Stimulated activated CD4-positive, alpha-beta T cell treated with anti-CD3 and anti-CD28 coated beads, TNF-alpha, amount 100 ng/mL, for 48 hours (primary cell): ENCODE measurements at regions not wholly inside any gene's neighbourhood (a gene's known extent, or its start where the extent isn't known, plus 50 kb on each side); places are given as distances from the start of the nearest gene placed in this dataset.
A peak's percentile ranks its signal among the peaks of the same experiment; 100 is the strongest.
"Not testable (repeated sequence)": the region's sequence is repeated elsewhere in the genome, so short reads cannot be mapped to it uniquely, and the experiment has no call there.

ENCODE experiments used
- DNase-seq, 3 donors: peaks; one replicate each; pipeline ENCODE4 v3.0.0-alpha.2; 2020; ENCODE audit warnings: low read depth in 3 of 3

DNA sequence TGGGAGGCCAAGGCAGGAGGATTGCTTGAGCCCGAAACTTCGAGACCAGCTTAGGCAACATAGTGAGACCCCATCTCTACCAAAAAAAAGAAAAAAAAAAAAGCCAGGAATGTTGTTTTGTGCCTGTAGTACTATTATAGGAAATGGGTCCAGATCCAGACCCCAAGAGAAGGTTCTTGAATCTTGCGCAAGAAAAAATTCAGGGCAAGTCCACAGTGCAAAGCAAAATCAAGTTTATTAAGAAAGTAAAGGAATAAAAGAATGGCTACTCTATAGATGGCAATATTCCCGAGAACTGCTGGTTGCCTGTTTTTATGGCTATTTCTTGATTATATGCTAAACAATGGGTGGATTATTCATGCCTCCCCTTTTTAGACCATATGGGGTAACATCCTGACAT lies 51.2 kb upstream of the RDX start:
- DNase-seq: no peak

DNA sequence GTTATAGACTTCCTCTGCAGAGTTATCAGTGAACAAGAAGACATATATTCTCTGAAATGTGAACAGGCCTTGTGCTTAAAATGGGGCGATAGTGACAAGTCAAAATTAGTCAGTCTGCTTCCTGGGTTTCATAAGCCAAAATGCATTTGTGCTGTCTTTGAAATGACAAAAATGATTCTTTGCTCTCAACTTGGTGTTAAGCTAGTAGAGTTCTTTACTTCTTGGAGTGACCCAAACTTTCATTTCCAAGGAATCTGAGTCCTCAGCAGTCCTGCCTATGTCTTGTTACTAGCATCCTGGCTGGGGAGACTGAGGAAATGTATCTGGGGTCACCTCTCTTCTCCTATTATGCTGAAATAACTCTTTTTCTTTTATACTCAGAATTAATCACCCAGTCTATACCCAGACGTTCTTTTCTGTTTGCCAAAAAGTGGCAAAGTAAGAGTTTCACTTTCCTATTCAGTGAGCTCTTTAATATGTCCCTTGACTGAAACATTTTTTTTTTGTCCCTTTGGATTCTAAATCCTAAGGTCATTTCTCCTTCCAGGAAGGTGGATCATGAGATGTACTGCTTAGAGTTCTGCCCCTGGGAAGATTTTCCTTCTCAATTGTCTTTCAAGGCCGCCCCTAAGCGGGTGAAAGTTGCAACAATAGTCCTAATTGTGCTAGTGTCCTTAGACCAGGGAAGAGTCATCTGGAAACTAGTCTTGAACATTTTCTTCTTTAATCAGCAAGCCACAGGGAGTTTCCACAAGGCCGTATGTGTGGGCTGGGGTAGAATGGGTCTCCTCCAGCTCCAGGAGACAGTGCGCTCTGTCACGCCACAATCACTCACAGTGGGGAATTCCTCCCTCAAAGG lies 53.0 kb upstream of the RDX start:
- DNase-seq: peak; percentile 56 to 71 (median 67)

DNA sequence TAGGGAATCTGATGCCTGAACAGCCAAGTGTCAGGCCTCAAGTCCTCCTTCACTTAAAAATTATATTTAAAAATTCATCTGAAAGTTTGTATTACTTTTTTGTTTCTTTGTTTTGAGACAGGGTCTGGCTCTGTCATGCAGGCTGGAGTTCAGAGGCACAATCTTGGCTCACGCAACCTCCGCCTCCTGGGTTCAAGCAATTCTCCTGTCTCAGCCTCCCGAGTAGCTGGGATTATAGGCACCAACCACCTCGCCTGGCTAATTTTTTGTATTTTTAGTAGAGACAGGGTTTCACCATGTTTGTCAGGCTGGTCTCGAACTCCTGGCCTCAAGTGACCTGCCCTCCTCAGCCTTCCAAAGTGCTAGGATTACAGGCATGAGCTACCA lies 53.6 kb upstream of the RDX start:
- DNase-seq: not testable (repeated sequence)

DNA sequence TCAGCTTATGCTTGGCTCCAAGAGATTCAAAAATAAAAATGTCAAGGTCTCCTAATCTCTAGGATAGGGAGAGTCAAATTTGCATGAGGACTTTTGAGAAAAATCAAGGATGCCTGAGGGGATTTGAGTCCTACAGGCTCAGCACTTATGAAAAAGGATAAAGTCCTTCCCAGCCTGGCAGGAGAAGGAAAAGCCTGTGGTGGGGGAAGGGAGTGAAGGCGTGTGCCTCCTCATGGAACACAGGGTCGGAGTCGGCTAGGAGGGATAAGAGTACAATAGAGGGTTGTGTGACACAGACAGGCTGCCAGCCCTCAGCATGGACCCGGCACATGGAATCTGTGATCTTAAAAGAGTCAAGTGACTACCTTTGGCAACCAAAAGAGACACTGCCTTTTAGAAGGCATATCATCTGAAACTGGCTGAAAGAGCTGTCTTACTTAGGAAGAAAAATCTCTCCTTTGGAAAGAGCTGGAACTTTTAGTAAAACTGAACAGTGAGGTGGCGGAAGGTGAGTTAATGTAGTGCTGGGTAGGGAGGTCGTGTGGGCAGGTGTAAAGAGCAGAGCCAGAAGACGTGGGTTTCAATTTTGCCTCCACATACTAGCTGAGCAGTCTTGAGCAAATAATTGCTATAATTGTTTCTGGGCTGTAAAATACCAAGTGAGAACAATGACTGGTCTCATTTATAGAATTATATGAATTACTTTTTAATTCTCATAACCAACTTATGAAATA lies 58.8 kb upstream of the RDX start:
- no peak for DNase-seq

DNA sequence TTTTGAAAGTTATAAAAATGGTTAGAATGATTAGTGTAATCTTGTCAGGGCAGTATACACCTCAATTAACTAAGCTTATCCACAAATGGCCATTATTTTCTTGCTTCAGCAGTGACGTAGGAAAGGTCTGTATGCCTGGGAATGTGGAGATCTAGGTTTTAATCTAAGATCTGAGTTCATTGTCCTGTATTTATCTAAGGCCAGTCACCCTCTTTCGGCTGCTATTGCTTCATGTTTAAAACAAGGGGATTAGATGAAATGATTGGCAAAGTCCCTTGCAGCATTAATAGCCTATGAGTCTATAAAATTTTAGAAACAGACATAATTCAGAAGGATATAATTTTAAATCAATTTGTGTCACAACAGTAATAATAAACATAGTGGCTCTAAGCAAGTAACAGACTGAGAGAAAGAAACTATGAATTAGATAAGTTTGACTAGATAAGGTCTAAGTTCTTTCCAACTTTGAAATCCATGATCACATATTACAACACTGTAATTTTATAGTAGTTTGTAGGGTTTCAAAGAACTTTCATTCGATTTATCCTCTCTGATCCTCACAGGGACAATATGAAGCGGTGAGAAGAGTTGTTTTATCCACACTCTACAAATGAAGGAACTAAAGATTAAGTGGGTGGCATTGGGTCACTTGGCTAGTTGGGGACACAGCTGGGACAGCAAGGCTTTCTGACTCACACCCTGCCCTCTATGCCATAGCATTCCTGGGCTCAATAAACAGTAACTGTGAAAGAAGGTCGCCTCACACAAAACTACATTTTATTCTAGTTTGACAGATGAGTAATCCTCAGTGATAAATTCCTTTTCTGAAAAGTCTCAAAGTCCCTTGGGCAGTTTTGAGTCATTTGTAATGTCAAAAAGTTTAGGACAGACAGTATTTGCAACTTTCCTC lies 60.6 kb upstream of the RDX start:
- no peak for DNase-seq

DNA sequence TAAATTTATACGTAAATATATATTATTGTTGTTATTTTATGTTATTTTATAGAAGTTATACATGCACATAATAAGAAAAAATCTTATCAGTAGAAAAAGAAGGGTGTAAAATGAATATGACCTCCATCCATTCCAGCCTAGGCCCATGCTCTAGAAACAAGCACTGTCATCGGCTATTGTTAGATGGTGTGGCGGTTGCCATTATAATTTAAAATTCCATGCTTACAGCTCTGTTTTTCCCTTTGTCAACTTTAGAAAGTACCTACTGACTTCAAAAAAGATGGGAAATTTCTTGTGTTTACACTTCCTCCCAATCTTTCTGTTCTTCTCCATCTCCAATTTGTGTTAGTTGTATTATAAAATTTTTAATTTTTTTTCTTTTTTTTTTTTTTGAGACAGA lies 61.9 kb upstream of the RDX start:
- DNase-seq: no peak

DNA sequence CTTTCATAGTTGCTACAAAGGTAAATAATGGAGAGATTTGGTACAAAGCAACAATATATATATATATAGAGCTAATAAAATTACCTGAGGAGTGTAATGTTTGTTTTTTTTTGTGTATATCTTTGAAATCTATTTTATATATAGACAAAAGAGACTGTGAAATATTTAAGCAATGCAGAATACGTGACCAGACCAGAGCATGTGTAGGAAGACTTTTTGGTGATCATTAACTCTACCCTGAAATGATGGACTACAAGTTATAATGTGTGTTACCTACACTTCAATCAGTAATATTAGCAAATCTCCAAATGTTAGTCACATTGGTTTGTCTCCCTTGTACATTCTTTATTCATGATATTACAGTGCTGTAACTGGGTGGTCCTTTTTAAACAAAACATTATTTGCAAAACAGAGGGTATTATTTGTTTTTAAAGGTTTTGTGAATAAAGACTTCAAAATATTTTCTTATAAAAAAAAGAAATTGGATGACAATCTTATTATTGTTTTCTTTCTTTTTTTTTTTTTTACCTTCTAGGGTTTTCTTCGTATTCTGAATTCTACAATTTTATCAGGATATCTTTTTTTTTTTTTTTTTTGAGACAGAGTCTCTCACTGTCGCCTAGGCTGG lies 64.5 kb upstream of the RDX start:
- not testable (repeated sequence) for DNase-seq

DNA sequence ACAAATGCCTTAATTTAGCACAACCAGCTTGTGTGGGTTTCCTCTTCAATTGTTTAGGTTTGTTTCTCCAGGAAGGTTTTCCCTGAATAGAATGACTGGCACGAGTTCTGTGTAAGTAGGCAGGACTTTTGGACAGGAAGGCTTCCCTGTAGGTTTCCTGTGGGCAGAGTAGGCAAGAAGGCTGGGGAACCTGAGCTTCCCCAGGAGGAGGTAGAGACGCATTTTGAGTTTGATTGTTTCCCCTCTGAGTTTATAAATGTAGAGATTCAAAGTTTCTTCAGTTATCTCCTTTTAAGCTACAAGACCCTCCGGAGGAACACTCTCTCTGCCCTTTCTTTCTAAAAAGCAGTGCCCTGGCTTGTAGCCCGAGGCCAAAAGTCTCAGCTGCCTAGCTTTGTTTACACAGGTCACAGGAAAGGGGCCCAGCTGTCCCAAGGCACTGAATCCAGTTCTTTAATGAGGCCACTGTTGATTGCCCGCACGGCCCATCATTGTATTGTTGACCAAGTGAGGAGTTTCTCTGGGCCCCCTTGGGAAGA lies 66.6 kb upstream of the RDX start:
- DNase-seq: no peak

DNA sequence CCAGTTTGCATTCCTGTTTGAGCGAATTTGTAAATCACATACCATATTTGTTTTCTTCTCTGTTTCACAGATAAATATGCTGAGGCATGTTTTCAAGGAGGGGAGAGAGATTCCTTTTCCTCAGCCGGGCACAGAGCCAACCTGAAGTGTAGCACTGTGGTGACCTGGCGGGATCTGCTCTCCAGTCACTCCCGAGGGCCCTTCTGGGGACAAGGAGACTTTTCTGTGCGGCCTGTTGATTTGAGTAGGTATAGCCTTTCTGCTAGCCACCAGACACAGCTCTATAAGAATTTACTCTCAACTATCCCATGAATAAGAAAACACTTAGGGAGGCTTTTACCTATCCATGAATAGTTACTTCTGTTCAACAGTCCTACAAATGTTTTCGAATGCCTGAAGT lies 63.5 kb upstream of the FDX1 start:
- DNase-seq: no peak

DNA sequence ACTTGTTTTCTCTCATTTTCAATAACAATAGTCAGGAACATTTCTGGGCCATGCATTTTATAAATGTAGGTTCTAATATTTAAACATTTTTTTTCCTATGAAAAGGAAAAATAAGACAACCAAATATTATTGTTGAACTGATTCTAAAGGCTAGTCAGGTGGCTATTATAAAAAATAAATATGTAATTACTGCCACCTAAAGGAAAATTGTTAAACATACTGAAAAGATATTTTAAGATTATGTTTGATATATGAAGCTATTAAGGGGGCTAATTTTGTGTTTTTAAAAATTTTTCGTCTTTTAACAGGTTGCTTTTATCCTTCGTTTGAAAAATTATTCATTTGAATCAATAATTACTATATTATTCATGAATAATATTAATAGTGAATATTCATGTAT lies 62.2 kb upstream of the FDX1 start:
- no peak for DNase-seq

DNA sequence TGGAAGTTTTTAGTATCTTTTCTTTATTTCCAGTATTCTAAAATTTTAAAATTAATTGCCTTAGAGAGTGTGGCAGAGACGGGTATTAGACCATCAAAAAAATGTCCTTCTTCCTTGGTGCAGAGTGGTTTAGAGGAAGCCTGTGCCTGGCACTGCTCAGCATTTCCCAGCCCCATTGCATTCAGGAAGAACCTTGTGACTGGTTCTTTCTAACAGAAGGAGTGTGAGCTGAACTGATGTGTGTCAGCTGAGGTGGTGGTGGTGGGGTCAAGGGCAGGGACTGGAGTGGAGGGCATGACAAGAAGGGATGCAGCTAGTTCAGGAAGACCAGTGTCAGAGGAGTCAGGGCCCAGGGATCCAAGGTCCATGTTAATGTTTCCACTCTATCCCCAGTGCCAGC lies 58.7 kb upstream of the FDX1 start:
- no peak for DNase-seq

DNA sequence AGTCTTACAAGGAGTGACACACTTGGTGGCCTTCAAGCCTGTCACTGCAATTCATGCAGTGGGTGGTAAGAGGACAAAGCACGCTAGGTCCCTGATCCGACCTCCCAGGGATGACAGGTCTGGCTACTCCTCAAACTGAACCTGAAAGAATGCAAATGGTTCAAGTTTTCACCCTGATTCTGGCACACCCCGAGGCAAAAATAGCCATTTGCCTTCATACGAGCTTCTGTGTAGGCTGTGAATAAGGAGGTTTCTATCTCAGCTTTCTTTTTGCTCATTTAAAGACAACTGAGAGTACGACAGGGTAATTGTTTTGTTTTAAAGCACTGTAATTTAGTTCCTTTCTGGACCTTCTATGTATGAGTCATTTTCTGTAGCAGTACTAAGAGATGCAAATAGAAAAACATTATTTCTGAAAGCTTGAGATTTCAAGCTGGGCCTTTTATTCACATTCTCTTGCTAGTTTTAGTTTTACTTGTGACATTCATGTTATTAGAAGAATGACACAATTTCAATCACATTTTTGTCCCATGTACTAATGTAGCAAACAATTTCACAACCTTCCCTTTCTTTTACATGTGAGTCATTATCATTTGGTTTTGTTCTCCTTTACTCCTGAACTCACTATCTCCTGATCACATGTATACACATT lies 56.6 kb upstream of the FDX1 start:
- DNase-seq: peak in 1 of 3 donors; percentile 15

DNA sequence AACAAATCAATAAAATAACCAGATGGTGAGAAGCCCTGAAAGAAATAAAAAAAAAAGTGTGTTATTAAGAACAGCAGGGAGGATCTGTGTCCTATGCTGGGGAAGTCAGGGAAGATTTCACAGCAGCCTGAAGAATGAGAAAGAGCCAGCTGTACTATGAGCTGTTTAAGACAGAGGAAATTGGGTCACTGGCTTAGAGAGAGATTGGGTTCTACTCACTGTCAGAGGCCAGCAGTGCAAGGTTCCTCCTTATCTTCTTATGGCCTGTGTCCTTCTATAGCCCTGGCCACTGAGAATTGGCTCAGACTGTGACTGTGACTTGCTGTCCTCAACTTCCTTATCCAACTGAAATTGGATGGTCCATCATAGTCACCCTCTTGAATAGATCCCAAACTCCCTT lies 54.8 kb upstream of the FDX1 start:
- no peak for DNase-seq

DNA sequence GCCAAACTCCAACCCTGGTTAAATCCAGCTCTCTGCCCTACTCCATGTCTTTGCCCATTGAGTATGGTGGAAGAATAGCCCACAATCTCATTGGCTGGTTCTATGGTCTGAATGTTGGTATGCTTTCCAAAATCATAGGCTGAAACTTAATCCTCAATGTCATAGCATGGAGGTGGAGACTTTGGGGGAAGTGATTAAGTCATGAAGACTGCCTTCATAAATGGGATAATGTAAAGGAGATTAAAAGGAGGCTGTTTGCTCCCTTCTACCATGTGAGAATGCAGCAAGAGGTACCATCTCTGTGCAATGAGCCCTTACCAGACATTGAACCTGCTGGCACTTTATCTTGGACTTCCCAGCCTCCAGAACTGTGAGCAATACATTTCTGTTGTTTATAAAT lies 54.4 kb upstream of the FDX1 start:
- DNase-seq: no peak

DNA sequence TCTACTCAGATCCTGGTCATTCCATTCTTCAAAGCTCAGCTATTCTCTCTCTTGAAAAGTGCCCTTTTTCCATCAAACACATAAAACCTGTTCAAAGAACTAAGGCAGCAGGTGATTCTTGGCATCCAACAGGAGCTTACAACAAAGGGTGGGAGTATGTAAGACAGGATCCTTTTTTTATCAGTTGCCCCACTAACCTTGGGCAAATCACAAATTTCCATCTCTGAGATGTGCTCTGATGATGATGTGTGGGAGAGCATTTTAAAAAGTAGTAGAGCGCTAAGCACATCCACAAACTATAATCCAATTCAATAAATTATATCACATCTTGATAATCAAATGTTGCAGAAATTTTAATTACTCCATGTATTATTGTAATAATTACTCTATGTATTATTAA lies 53.7 kb upstream of the FDX1 start:
- DNase-seq: no peak

DNA sequence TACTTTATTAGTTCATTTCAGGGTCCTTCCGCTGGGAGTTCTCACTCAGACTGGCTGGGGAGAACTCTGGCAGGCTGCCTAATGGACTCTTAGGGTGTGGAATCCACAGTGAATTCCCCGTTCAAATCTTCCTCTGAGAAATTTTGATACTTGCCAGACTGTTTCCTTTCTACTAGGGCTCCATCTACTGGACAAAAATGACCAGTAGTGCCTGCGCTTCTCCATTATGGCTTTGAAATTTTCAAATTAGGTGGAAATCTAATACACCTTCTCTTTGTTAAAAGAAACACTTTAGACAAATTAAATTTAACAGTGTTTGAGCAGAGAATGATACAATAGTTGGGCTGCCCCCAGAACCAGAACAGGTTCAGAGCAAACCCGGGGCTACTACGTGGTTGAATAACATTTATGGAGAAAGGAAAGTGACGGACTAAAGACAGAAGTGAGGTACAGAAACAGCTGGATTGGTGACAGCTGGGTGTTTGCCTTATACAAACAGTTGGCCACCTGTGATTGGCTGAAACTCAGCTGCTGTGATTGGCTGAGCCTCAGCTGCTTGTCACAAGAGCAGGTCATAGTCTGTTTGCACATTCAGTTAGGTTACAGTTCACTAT lies 52.9 kb upstream of the FDX1 start:
- peak in 1 of 3 donors; percentile 18 for DNase-seq

DNA sequence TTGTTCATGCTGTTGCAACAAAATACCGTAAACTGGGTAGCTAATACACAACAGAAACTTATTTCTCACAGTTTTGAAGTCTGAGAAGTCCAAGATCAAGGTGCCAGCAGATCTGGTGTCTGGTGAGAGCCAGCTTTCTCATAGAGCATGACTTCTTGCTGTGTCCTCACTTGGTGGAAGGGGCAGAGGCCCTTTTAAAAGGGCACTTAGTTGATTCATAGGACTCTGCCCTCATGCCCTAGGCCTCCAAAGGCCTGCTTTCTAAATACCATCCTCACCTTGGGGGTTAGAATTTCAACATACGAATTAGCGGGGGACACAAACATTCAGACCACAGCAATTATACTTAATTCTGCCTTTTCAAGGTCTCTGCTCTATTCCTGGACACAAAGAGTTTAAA lies 52.3 kb upstream of the FDX1 start:
- DNase-seq: no peak

DNA sequence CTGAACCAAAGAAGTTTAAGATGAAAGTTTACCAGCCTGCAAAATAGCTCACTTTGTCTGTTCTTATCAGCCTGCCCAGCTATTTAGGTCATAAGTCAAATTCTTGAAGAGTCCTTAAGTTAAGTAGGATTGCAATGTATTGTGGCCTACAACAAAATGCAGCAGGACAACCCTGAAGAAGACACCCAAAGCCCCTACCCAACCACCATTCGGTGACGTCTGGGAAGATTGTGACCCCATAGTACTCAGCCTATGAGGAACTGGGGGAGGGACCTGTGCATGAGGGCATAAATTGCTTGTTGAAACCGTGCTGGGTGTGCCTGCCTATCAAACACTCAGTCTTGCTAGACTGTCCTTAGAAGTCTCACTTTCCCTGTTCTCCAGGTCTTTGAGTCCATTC lies 50.5 kb upstream of the FDX1 start:
- no peak for DNase-seq

DNA sequence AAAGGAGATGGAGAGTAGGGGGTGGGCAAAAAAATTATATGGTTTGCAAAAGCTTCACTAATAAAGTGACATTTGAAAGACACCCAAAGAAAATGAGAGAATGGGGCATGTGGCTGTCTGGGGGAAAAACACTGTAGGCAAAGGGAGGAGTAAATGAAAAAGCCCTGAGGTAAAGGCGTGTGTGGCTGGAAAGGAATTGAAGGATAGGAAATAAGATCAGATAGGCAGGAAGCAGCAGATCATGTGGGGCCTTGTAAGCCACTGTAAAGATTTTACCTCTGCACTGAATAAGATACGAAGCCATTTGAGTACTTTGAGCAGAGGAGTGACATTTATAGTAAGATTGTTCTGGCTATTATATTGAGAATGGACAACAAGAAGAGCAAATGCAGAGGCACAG lies 49.8 kb upstream of the FDX1 start:
- no peak for DNase-seq
